ENCODE measurements at regions not wholly inside any gene's neighbourhood (a gene's known extent, or its start where the extent isn't known, plus 50 kb on each side); places are given as distances from the start of the nearest gene placed in this dataset.
A peak's percentile ranks its signal among the peaks of the same experiment; 100 is the strongest.

DNA sequence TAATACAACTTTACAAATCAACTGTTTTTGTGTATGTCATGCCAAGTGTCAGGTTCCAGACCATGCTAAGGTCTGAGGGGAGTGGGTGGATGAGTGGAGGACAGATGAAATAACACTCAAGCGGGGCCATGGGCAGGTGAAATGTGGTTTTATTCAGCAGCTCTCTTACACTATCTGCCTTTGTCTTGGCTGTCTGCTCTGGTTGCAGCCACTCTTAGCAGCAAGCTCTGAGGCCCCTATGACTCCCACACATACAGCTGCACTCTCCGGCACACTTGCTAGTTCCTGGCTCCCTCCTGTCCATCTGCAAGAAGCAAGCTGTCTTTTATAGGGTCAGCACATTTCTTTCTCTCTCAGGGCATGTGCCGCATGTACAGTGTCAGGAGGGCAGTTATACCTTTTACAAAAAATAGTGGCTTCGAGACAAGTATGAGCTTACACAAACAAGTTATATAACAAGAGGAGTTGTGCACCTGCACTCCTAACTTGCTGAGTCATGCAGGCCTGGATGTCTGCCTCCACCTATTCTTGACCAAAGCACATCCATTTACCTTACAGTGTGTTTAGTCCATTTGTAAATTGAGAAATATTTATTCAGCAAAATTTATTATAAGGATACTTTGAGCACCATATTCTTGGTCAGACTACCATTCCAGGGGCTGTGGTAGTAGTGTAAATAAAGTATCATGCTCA, 683.7 kb upstream of the CBLB start:
- POLR2A ChIA-PET, result no interaction called here
- CTCF ChIA-PET, result no interaction called here
- no peak for DNase-seq (ENCODE audit: low read depth, low spot score)
- Histone ChIP-seq H3K9me3 (ENCODE audit: control insufficient read depth, insufficient read depth, low read length) (no peaks in the 10 kb centered on the region), H3K4me3 (ENCODE audit: low read depth, low read length) (no peak overlapping the region), H3K27ac (ENCODE audit: low read depth, low read length) (no peak overlapping the region), H3K27me3 (ENCODE audit: control insufficient read depth, insufficient read depth, low read length) (no peaks in the 10 kb centered on the region)
- TF ChIP-seq, protein P1, sequence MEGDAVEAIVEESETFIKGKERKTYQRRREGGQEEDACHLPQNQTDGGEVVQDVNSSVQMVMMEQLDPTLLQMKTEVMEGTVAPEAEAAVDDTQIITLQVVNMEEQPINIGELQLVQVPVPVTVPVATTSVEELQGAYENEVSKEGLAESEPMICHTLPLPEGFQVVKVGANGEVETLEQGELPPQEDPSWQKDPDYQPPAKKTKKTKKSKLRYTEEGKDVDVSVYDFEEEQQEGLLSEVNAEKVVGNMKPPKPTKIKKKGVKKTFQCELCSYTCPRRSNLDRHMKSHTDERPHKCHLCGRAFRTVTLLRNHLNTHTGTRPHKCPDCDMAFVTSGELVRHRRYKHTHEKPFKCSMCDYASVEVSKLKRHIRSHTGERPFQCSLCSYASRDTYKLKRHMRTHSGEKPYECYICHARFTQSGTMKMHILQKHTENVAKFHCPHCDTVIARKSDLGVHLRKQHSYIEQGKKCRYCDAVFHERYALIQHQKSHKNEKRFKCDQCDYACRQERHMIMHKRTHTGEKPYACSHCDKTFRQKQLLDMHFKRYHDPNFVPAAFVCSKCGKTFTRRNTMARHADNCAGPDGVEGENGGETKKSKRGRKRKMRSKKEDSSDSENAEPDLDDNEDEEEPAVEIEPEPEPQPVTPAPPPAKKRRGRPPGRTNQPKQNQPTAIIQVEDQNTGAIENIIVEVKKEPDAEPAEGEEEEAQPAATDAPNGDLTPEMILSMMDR (IDR thresholded peaks at IDR 0.05; ENCODE audit: low read depth, low read length), result no peak

DNA sequence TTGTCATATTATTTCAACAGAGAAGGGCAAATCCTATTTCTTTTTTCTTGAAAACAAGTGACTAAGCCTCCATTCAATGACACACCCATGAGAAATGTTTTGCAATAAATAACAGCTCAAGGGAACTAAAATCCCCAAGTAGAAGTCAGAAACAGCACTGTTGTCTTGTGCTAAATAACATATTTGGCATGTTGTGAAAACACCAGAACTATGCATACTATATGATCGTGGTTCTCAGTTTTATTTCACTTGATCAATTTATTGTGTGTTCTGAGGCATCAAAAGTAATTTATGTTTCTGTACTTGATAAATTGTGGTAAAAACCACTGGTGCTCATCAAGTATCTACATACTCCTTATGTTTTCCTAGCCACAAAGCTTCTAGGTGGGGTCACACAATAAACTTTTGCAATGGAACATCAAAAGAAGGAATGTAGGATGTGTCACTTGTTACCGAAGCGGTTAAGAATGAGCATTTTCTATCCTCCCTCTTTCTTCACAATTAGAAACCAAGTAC, 691.7 kb upstream of the CBLB start:
- TF ChIP-seq, protein P1 (IDR thresholded peaks at IDR 0.05; ENCODE audit: low read depth, low read length), result no peak
- Histone ChIP-seq H3K4me3 (ENCODE audit: low read depth, low read length) (no peak overlapping the region), H3K9me3 (ENCODE audit: control insufficient read depth, insufficient read depth, low read length) (no peaks in the 10 kb centered on the region), H3K27ac (ENCODE audit: low read depth, low read length) (no peak overlapping the region), H3K27me3 (ENCODE audit: control insufficient read depth, insufficient read depth, low read length) (no peaks in the 10 kb centered on the region)
- ChIA-PET POLR2A (no interaction called here), CTCF (no interaction called here)
- no peak for DNase-seq (ENCODE audit: low read depth, low spot score)

DNA sequence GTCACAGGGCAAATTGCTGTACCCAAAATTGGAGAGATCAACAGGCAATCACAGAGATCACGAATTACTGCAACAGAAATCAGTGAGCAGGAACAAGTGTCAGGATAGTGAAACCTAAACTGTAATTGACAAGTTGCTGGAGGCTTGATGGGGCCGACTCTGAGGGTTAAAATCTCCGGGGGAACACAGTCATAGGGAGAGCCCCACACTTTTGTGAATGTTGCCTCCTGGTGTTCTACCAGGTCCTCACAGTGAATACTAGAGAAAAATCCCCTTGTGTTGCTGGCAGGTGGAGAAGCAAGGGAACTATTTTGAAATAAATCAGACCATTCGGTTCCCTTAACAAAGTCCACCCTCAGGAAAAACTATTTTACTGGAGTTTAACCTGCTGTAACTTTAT, 697.5 kb upstream of the CBLB start:
- Histone ChIP-seq H3K4me3 (ENCODE audit: low read depth, low read length) (no peak overlapping the region), H3K27me3 (ENCODE audit: control insufficient read depth, insufficient read depth, low read length) (no peaks in the 10 kb centered on the region), H3K9me3 (ENCODE audit: control insufficient read depth, insufficient read depth, low read length) (no peaks in the 10 kb centered on the region), H3K27ac (ENCODE audit: low read depth, low read length) (no peak overlapping the region)
- ChIA-PET CTCF (no interaction called here), POLR2A (no interaction called here)
- DNase-seq (ENCODE audit: low read depth, low spot score), result no peak
- TF ChIP-seq, protein P1 (IDR thresholded peaks at IDR 0.05; ENCODE audit: low read depth, low read length), result 0 out of 2 replicates have a peak, but pooled peaks have one; percentile 4

DNA sequence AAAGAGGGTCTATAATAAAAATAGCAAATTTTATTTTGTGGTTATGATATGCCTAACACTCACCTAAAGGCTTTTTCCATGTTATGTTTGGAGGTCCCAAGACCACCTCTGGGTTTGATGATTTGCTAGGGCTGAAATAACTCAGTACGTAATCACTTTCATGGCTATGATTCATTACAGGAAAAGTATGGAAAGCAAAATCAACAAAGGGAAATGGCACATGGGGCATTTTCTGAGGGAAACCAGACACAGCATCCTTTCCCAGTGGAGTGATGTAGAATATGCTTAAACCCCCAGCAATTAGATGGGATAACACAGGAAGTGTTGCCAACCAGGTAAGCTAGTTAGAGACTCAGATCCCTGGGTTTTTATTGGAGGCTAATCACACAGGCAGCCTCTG, 701.6 kb upstream of the CBLB start:
- H3K4me3 ChIP-seq (ENCODE audit: low read depth, low read length), result no peak overlapping the region
- H3K27me3 ChIP-seq (ENCODE audit: control insufficient read depth, insufficient read depth, low read length), result no peaks in the 10 kb centered on the region
- POLR2A ChIA-PET, result no interaction called here
- H3K9me3 ChIP-seq (ENCODE audit: control insufficient read depth, insufficient read depth, low read length), result no peaks in the 10 kb centered on the region
- DNase-seq (ENCODE audit: low read depth, low spot score), result no peak
- TF ChIP-seq, protein P1 (IDR thresholded peaks at IDR 0.05; ENCODE audit: low read depth, low read length), result no peak
- CTCF ChIA-PET, result no interaction called here
- H3K27ac ChIP-seq (ENCODE audit: low read depth, low read length), result no peak overlapping the region

DNA sequence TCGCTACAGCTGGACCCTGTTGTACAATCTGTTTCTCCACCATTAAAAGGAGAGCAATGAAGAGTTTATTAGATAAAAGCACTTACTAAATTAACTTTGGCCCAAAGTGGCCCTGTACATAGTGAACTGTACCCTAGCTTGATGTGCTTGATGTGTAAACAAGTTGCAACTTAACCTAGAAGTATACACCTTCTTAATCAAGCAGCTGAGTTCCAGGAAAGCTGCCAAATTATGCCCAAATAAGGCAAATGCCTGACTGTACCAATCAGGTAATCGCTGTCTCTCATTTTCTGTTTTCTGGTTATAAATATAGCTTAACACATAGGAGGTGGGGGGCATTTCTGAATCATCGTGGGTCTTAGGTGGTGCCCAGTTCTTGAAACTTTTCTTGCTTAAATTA, 704.8 kb upstream of the CBLB start:
- ChIA-PET CTCF (no interaction called here), POLR2A (no interaction called here)
- no peaks in the 10 kb centered on the region for H3K27me3 ChIP-seq (ENCODE audit: control insufficient read depth, insufficient read depth, low read length)
- TF ChIP-seq, protein P1 (IDR thresholded peaks at IDR 0.05; ENCODE audit: low read depth, low read length), result no peak
- H3K4me3 ChIP-seq (ENCODE audit: low read depth, low read length), result no peak overlapping the region
- no peak for DNase-seq (ENCODE audit: low read depth, low spot score)
- H3K9me3 ChIP-seq (ENCODE audit: control insufficient read depth, insufficient read depth, low read length), result no peaks in the 10 kb centered on the region
- no peak overlapping the region for H3K27ac ChIP-seq (ENCODE audit: low read depth, low read length)
